Left lung (tissue), 4 donors: ENCODE measurements at regions not wholly inside any gene's neighbourhood (a gene's known extent, or its start where the extent isn't known, plus 50 kb on each side); places are given as distances from the start of the nearest gene placed in this dataset.

Source experiments
- ATAC-seq: fragments of 200-7000 bp; cut with Tn5 transposase; one replicate; pipeline ENCODE4 v1.9.1; 2020; ENCODE audit warnings: moderate library complexity
- DNase-seq, 4 donors: peaks; one replicate each; pipeline ENCODE4 v3.0.0-alpha.2; 2013 to 2020
- H3K27ac ChIP-seq, 2 donors: fragments of 200-600 bp; sonication (generic) in 1 of 2; one replicate each; pipeline versions ENCODE4 v1.5.0 to v1.8.0; 2020 to 2021
- H3K27me3 ChIP-seq, 2 donors: fragments of 200-600 bp; sonication (generic) in 1 of 2; one replicate each; pipeline versions ENCODE4 v1.5.0 to v1.8.0; 2020 to 2021
- H3K36me3 ChIP-seq, 2 donors: fragments of 200-600 bp; sonication (generic) in 1 of 2; one replicate each; pipeline versions ENCODE4 v1.5.0 to v1.8.0; 2020 to 2021
- H3K4me1 ChIP-seq, 2 donors: fragments of 200-600 bp; one replicate each; pipeline ENCODE4 v1.8.0; 2021
- H3K4me3 ChIP-seq, 2 donors: fragments of 200-600 bp; sonication (generic) in 1 of 2; one replicate each; pipeline versions ENCODE4 v1.5.0 to v1.8.0; 2020 to 2021; ENCODE audit warnings: mild to moderate bottlenecking in 1 of 2
- H3K9me3 ChIP-seq, 2 donors: fragments of 200-600 bp; sonication (generic) in 1 of 2; one replicate each; pipeline versions ENCODE4 v1.5.0 to v1.8.0; 2020 to 2021
- intact Hi-C, 2 donors: fragments of 100-400 bp; cut with DNase I; formaldehyde crosslinking; loops; one replicate each; pipeline versions ENCODE4 v1.11.2 to v1.14.2; 2022
- TF ChIP-seq, protein P1 (sequence below), 2 donors: fragments of 200-600 bp; sonication (generic) in 1 of 2; IDR thresholded peaks; one replicate each; pipeline versions ENCODE4 v1.5.0 to v1.8.0; 2021; ENCODE audit warnings: antibody characterized with exemption in 2 of 2
- donor health status: DM: no; HTN: yes; CAD: no.
- donor health status: DM: no; HTN: no; CAD: no.

DNA sequence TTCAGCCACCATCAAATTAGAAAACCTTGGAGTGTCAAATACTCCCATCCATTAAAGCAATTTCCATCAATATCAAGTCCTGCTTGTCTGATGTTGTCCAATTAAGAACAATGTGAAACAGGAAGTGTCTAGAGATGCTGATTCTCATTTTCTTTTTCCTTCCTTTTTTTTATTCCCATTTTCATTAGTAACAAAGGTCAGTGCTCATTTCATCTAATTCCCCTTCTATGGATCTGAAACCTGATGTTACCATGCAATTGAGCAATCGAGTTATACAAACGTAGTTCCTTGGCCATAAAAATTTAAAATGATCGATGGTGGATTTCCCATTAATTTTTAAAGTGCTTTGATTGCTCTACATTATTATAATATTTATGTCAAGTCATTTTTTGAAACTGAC lies 330.6 kb upstream of the ZC3H12C start:
- ATAC-seq (no peak), DNase-seq (no peak)
- no peak overlapping the region for H3K4me3 ChIP-seq
- intact Hi-C loops, result no loop called here
- peaks cover 0 to 6% of the 10 kb centered on the region in 2 donors for H3K9me3 ChIP-seq
- H3K36me3 ChIP-seq, result no peaks in the 10 kb centered on the region
- no peaks in the 10 kb centered on the region for H3K27me3 ChIP-seq
- H3K27ac ChIP-seq, result no peak overlapping the region
- TF ChIP-seq, protein P1, sequence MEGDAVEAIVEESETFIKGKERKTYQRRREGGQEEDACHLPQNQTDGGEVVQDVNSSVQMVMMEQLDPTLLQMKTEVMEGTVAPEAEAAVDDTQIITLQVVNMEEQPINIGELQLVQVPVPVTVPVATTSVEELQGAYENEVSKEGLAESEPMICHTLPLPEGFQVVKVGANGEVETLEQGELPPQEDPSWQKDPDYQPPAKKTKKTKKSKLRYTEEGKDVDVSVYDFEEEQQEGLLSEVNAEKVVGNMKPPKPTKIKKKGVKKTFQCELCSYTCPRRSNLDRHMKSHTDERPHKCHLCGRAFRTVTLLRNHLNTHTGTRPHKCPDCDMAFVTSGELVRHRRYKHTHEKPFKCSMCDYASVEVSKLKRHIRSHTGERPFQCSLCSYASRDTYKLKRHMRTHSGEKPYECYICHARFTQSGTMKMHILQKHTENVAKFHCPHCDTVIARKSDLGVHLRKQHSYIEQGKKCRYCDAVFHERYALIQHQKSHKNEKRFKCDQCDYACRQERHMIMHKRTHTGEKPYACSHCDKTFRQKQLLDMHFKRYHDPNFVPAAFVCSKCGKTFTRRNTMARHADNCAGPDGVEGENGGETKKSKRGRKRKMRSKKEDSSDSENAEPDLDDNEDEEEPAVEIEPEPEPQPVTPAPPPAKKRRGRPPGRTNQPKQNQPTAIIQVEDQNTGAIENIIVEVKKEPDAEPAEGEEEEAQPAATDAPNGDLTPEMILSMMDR (IDR thresholded peaks at IDR 0.05), result no peak
- H3K4me1 ChIP-seq, result no peaks in the 10 kb centered on the region

DNA sequence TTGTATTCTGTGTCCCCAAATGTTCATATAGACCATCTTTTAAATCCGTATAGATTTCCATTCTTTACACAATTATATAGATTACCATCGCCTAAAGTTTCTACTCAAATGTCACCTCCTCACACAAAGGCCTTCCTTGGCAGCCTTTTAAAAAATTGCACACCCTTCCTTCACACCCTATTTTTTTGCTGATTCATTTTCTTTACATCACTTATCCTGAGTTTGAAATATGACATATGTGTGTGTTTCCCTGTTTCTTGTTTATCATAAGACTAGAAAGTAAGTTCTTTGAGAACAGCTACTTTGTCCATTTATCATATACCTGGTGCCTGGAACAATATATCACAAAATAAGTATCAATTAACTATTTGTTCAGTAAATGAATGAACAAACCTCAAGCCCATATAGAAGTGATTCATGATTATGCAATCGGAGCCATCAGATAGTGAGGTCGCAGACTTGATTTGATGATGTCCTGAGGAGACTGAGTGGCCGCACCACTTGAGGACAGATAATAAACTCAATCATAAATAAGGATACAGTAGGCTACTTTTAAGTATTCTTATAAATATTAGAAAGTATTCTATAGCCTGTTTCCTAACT lies 327.4 kb upstream of the ZC3H12C start:
- TF ChIP-seq, protein P1 (IDR thresholded peaks at IDR 0.05), result no peak
- H3K27me3 ChIP-seq, result no peaks in the 10 kb centered on the region
- ATAC-seq (no peak), DNase-seq (no peak)
- H3K4me1 ChIP-seq, result no peaks in the 10 kb centered on the region
- peaks cover 0 to 3% of the 10 kb centered on the region in 2 donors for H3K9me3 ChIP-seq
- intact Hi-C loops, result no loop called here
- no peak overlapping the region for H3K27ac ChIP-seq
- H3K4me3 ChIP-seq, result no peak overlapping the region
- H3K36me3 ChIP-seq, result no peaks in the 10 kb centered on the region

DNA sequence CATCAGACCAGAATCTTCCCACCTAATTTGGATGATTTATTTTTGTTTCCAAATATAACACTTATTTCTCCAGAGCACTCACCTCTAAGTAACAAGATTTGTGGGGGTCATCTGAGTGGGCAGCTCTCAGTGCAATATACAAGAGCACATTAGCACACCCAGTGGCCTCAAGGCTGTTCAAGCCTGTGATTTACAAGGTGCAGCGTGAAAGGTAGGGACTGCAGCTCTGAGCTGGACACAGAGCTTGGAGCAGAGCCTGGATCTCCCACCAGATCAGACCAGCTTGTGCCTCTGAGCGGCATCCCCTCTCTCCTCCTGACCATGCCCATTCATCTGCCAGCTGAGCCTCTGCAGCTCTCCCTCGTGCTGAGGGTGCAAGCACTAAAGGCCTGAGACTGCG lies 323.3 kb upstream of the ZC3H12C start:
- H3K9me3 ChIP-seq, result no peaks in the 10 kb centered on the region
- ATAC-seq, result no peak
- TF ChIP-seq, protein P1 (IDR thresholded peaks at IDR 0.05), result no peak
- no peak overlapping the region for H3K4me3 ChIP-seq
- DNase-seq, result no peak
- intact Hi-C loops, result no loop called here
- H3K36me3 ChIP-seq, result no peaks in the 10 kb centered on the region
- no peaks in the 10 kb centered on the region for H3K4me1 ChIP-seq
- no peaks in the 10 kb centered on the region for H3K27me3 ChIP-seq
- no peak overlapping the region for H3K27ac ChIP-seq

DNA sequence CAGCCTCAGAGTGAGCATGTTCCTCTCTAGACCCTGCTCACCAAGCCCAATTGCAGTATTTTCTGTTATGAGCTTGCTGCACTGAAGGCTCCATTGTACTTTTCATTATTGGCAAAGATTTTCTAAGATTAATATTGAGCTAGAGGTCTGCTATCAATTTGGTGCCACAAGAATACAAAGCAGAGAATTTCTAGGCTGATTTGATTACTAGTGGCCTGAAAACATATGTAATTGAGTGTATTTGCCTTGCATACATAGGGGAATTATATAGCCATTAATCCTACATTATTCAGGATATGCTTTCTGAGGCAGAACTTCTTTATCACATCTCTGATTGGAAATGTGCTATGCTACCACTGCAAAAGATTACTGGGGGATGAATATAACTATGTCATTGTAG lies 322.9 kb upstream of the ZC3H12C start:
- Histone ChIP-seq H3K27ac (no peak overlapping the region), H3K4me3 (no peak overlapping the region), H3K4me1 (no peaks in the 10 kb centered on the region), H3K27me3 (no peaks in the 10 kb centered on the region), H3K36me3 (no peaks in the 10 kb centered on the region), H3K9me3 (no peaks in the 10 kb centered on the region)
- ATAC-seq, result no peak
- intact Hi-C loops, result no loop called here
- DNase-seq, result no peak
- TF ChIP-seq, protein P1 (IDR thresholded peaks at IDR 0.05), result no peak

DNA sequence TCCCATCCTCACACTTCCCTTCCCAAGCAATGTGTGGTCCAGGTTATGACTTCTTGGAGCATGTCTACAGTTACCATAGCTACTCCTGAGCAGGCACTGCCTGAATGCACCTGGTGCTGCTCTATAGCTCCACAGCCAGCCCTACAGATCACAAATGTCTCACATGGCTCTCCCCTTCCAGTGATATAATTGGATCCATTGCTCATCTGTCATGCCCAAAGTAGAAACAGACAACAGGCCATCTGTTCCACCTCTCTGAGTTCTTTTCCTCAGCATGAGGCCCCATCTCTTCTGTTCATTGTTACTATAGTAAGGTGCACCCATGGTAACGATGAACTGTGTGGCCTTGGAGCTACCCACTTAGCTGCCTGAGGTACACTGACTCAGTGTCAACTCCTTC lies 320.3 kb upstream of the ZC3H12C start:
- no peak overlapping the region for H3K4me3 ChIP-seq
- TF ChIP-seq, protein P1 (IDR thresholded peaks at IDR 0.05), result no peak
- no peaks in the 10 kb centered on the region for H3K36me3 ChIP-seq
- no peak for ATAC-seq
- no peaks in the 10 kb centered on the region for H3K4me1 ChIP-seq
- H3K9me3 ChIP-seq, result no peaks in the 10 kb centered on the region
- H3K27ac ChIP-seq, result no peak overlapping the region
- H3K27me3 ChIP-seq, result no peaks in the 10 kb centered on the region
- intact Hi-C loops, result no loop called here
- no peak for DNase-seq
